ENCODE measurements at regions not wholly inside any gene's neighbourhood (a gene's known extent, or its start where the extent isn't known, plus 50 kb on each side); places are given as distances from the start of the nearest gene placed in this dataset.

- peaks cover 0 to 4% of the 10 kb centered on the region in 2 donors for H3K27me3 ChIP-seq (ENCODE audit: control insufficient read depth in 2 of 2, insufficient read depth in 2 of 2, low read length in 2 of 2)
- no peak overlapping the region for H3K4me3 ChIP-seq (ENCODE audit: low read length)
- H3K9me3 ChIP-seq (ENCODE audit: control insufficient read depth in 2 of 3, low read length in 3 of 3): no peaks in the 10 kb centered on the region
- no peak overlapping the region for H3K27ac ChIP-seq (ENCODE audit: low read depth, low read length)
- CTCF ChIA-PET: no interaction called here
- DNase-seq: no peak
- no peak for ATAC-seq
- Mint-ChIP-seq H3K4me1 (no peaks in the 10 kb centered on the region), H3K9me3 (peaks cover 0 to 15% (median 6%) of the 10 kb centered on the region in 11 donors), H3K36me3 (peaks cover 0 to 5% (median 0%) of the 10 kb centered on the region in 5 donors), H3K4me3 (no peak overlapping the region), H3K27me3 (peaks cover 3 to 23% (median 15%) of the 10 kb centered on the region in 5 donors), H3K27ac (no peak overlapping the region)
- no peaks in the 10 kb centered on the region for H3K36me3 ChIP-seq (ENCODE audit: control insufficient read depth in 2 of 3, insufficient read depth in 3 of 3, low read length in 3 of 3)
- POLR2A ChIA-PET: no interaction called here
- intact Hi-C loops (cut with micrococcal nuclease): no loop called here
- no peaks in the 10 kb centered on the region for H3K4me1 ChIP-seq (ENCODE audit: control insufficient read depth in 2 of 2, insufficient read depth in 2 of 2, low read length in 2 of 2)
Measured at GRCh38 chr2:46826569-46827245, 88.9 kb downstream of the MCFD2 start.

GRCh38 chr2:46825939-46826568 is 89.6 kb downstream of the MCFD2 start:
- Histone ChIP-seq H3K9me3 (ENCODE audit: control insufficient read depth in 2 of 3, low read length in 3 of 3) (no peaks in the 10 kb centered on the region), H3K4me1 (ENCODE audit: control insufficient read depth in 2 of 2, insufficient read depth in 2 of 2, low read length in 2 of 2) (no peaks in the 10 kb centered on the region), H3K36me3 (ENCODE audit: control insufficient read depth in 2 of 3, insufficient read depth in 3 of 3, low read length in 3 of 3) (no peaks in the 10 kb centered on the region), H3K27me3 (ENCODE audit: control insufficient read depth in 2 of 2, insufficient read depth in 2 of 2, low read length in 2 of 2) (peaks cover 0 to 4% of the 10 kb centered on the region in 2 donors), H3K27ac (ENCODE audit: low read depth, low read length) (no peak overlapping the region), H3K4me3 (ENCODE audit: low read length) (no peak overlapping the region)
- DNase-seq (no peak), ATAC-seq (no peak)
- Mint-ChIP-seq H3K27me3 (peaks cover 5 to 23% (median 15%) of the 10 kb centered on the region in 5 donors), H3K4me3 (no peak overlapping the region), H3K9me3 (peaks cover 0 to 15% (median 6%) of the 10 kb centered on the region in 11 donors), H3K4me1 (no peaks in the 10 kb centered on the region), H3K27ac (no peak overlapping the region), H3K36me3 (peaks cover 0 to 5% (median 0%) of the 10 kb centered on the region in 5 donors)
- intact Hi-C loops (cut with micrococcal nuclease): no loop called here
- CTCF ChIA-PET: no interaction called here
- POLR2A ChIA-PET: no interaction called here

- H3K9me3 Mint-ChIP-seq: peaks cover 0 to 13% (median 6%) of the 10 kb centered on the region in 11 donors
- no peaks in the 10 kb centered on the region for H3K9me3 ChIP-seq (ENCODE audit: control insufficient read depth in 2 of 3, low read length in 3 of 3)
- no peak overlapping the region for H3K4me3 ChIP-seq (ENCODE audit: low read length)
- ChIA-PET POLR2A (no interaction called here), CTCF (interaction anchor here (0.6 kb wide), 1 partner anchor 42 kb away, joined by 8 read pairs; no protein-coding TSS in a partner anchor)
- H3K4me3 Mint-ChIP-seq: no peak overlapping the region
- no peaks in the 10 kb centered on the region for H3K36me3 ChIP-seq (ENCODE audit: control insufficient read depth in 2 of 3, insufficient read depth in 3 of 3, low read length in 3 of 3)
- intact Hi-C loops (cut with micrococcal nuclease): no loop called here
- no peak overlapping the region for H3K27ac Mint-ChIP-seq
- H3K27me3 Mint-ChIP-seq: peaks cover 9 to 18% (median 11%) of the 10 kb centered on the region in 5 donors
- DNase-seq (no peak), ATAC-seq (no peak)
- H3K36me3 Mint-ChIP-seq: peaks cover 0 to 5% (median 0%) of the 10 kb centered on the region in 5 donors
- H3K27me3 ChIP-seq (ENCODE audit: control insufficient read depth in 2 of 2, insufficient read depth in 2 of 2, low read length in 2 of 2): peaks cover 0 to 4% of the 10 kb centered on the region in 2 donors
- no peaks in the 10 kb centered on the region for H3K4me1 ChIP-seq (ENCODE audit: control insufficient read depth in 2 of 2, insufficient read depth in 2 of 2, low read length in 2 of 2)
- no peaks in the 10 kb centered on the region for H3K4me1 Mint-ChIP-seq
- no peak overlapping the region for H3K27ac ChIP-seq (ENCODE audit: low read depth, low read length)
Measured at GRCh38 chr2:46825231-46825938, 90.2 kb downstream of the MCFD2 start.

GRCh38 chr2:46824611-46825010 is 91.0 kb downstream of the MCFD2 start:
- no peak overlapping the region for H3K4me3 Mint-ChIP-seq
- ChIA-PET POLR2A (no interaction called here), CTCF (interaction anchor here (0.6 kb wide), 1 partner anchor 43 kb away, joined by 8 read pairs; no protein-coding TSS in a partner anchor)

GRCh38 chr2:46821600-46821999 is 94.0 kb downstream of the MCFD2 start:
- Histone ChIP-seq H3K9me3 (ENCODE audit: control insufficient read depth in 2 of 3, low read length in 3 of 3) (no peaks in the 10 kb centered on the region), H3K27ac (ENCODE audit: low read depth, low read length) (no peak overlapping the region), H3K4me1 (ENCODE audit: control insufficient read depth in 2 of 2, insufficient read depth in 2 of 2, low read length in 2 of 2) (no peaks in the 10 kb centered on the region), H3K36me3 (ENCODE audit: control insufficient read depth in 2 of 3, insufficient read depth in 3 of 3, low read length in 3 of 3) (no peaks in the 10 kb centered on the region), H3K4me3 (ENCODE audit: low read length) (no peak overlapping the region), H3K27me3 (ENCODE audit: control insufficient read depth in 2 of 2, insufficient read depth in 2 of 2, low read length in 2 of 2) (peaks cover 0 to 4% of the 10 kb centered on the region in 2 donors)
- ChIA-PET POLR2A (no interaction called here), CTCF (no interaction called here)
- Mint-ChIP-seq H3K27ac (no peak overlapping the region), H3K4me1 (no peaks in the 10 kb centered on the region), H3K9me3 (no peaks in the 10 kb centered on the region), H3K27me3 (peaks cover 0 to 11% (median 0%) of the 10 kb centered on the region in 5 donors), H3K36me3 (no peaks in the 10 kb centered on the region), H3K4me3 (no peak overlapping the region)
- DNase-seq (no peak), ATAC-seq (no peak)
- intact Hi-C loops (cut with micrococcal nuclease): no loop called here

More at GRCh38 chr2:46824611-46825010, 91.0 kb downstream of the MCFD2 start:
- Mint-ChIP-seq H3K27me3 (peaks cover 2 to 12% (median 11%) of the 10 kb centered on the region in 5 donors), H3K9me3 (peaks cover 0 to 8% (median 0%) of the 10 kb centered on the region in 11 donors), H3K36me3 (no peaks in the 10 kb centered on the region), H3K27ac (no peak overlapping the region), H3K4me1 (no peaks in the 10 kb centered on the region)
- no peak overlapping the region for H3K27ac ChIP-seq (ENCODE audit: low read depth, low read length)
- DNase-seq: no peak
- intact Hi-C loops (cut with micrococcal nuclease): no loop called here
- H3K4me1 ChIP-seq (ENCODE audit: control insufficient read depth in 2 of 2, insufficient read depth in 2 of 2, low read length in 2 of 2): no peaks in the 10 kb centered on the region
- no peak overlapping the region for H3K4me3 ChIP-seq (ENCODE audit: low read length)
- H3K9me3 ChIP-seq (ENCODE audit: control insufficient read depth in 2 of 3, low read length in 3 of 3): no peaks in the 10 kb centered on the region
- no peaks in the 10 kb centered on the region for H3K36me3 ChIP-seq (ENCODE audit: control insufficient read depth in 2 of 3, insufficient read depth in 3 of 3, low read length in 3 of 3)
- ATAC-seq: no peak
- H3K27me3 ChIP-seq (ENCODE audit: control insufficient read depth in 2 of 2, insufficient read depth in 2 of 2, low read length in 2 of 2): peaks cover 0 to 4% of the 10 kb centered on the region in 2 donors

- CTCF ChIA-PET: no interaction called here
- Histone ChIP-seq H3K36me3 (ENCODE audit: control insufficient read depth in 2 of 3, insufficient read depth in 3 of 3, low read length in 3 of 3) (no peaks in the 10 kb centered on the region), H3K4me3 (ENCODE audit: low read length) (no peak overlapping the region), H3K27ac (ENCODE audit: low read depth, low read length) (no peak overlapping the region), H3K27me3 (ENCODE audit: control insufficient read depth in 2 of 2, insufficient read depth in 2 of 2, low read length in 2 of 2) (peaks cover 0 to 4% of the 10 kb centered on the region in 2 donors), H3K4me1 (ENCODE audit: control insufficient read depth in 2 of 2, insufficient read depth in 2 of 2, low read length in 2 of 2) (no peaks in the 10 kb centered on the region), H3K9me3 (ENCODE audit: control insufficient read depth in 2 of 3, low read length in 3 of 3) (no peaks in the 10 kb centered on the region)
- Mint-ChIP-seq H3K36me3 (no peaks in the 10 kb centered on the region), H3K9me3 (peaks cover 0 to 2% (median 0%) of the 10 kb centered on the region in 11 donors), H3K27ac (no peak overlapping the region), H3K4me1 (no peaks in the 10 kb centered on the region), H3K4me3 (no peak overlapping the region), H3K27me3 (peaks cover 0 to 11% (median 0%) of the 10 kb centered on the region in 5 donors)
- POLR2A ChIA-PET: no interaction called here
- DNase-seq: no peak
- no peak for ATAC-seq
- intact Hi-C loops (cut with micrococcal nuclease): no loop called here
Measured at GRCh38 chr2:46818819-46819218, 96.8 kb downstream of the MCFD2 start.

All from naive thymus-derived CD4-positive, alpha-beta T cell (primary cell).